NCI-H2196 (cell line): ENCODE measurements at regions not wholly inside any gene's neighbourhood (a gene's known extent, or its start where the extent isn't known, plus 50 kb on each side); places are given as distances from the start of the nearest gene placed in this dataset.

Source experiments
- DNase-seq: peaks from one replicate; lab custom pipeline; 2025; ENCODE audit not compliant: unreplicated experiment; lab: John Stamatoyannopoulos, UW

DNA sequence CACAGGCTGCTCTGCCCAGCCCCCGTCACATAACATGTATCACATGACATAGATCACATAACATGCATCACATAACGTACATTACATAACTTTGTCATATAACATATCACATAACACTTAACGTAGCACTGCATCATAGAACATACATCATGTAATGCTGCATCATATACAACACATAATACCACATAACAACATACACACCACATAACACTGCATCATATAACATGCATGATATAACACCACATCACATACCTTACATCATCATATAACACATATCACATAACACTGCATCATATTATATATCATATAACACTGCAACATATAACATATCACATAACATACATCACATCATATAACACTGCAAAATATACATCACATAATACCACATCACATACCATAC, 83.8 kb downstream of the AXIN2 start:
- no peak for DNase-seq

DNA sequence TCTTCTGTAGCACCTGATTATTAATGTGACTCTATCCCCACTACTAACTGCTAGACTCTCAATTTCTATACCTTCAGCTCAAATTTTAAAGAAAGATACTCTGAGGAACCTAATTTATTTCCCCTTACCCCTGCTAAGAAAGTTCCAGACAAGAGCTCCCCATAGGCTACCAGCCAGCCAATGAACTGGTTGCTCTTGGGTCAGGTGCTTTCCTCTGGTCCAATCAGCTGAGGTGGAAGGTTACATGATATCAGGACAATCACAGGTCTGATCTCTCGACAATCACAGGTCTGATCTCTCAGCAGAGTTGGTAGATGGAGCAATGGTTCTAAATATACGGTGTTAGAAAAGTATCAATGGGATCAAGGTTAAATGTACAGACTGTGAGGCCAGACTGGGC, 86.8 kb downstream of the AXIN2 start:
- no peak for DNase-seq

DNA sequence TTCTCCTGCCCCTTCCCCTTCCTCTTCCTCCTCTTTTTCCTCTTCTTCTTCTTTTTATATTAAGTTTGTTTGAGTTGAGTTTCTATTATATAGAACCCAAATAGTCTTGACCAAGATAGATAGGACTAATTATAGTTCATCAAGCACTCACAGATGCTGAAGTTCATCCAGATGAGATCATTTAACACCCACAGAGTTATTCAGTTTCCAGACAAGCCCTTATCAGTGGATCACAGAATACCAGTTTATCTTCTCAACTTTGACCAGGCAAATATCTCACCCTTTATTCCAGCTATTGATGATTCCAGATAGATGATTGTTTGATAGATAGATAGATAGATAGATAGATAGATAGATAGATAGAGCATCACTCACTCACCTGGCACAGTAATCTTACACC, 87.5 kb downstream of the AXIN2 start:
- no peak for DNase-seq

DNA sequence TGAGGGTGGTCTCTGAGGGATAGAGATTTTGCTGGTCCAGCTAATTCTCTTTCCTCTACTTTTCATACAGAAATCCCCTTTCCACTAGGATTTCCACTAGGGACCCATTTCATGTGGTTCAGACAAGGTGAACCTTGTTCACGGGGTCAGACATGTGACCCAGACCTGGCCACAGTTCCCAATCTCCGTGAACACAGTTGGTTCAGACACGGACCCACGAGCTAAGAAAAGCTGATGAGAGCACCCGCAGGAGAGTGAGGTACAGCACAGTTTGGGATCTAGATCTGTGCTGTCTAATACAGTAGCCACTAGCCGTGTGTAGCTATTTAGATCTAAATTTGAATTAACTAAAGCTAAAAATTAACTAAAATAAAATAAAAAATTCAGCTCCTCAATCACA, 88.1 kb downstream of the AXIN2 start:
- no peak for DNase-seq

DNA sequence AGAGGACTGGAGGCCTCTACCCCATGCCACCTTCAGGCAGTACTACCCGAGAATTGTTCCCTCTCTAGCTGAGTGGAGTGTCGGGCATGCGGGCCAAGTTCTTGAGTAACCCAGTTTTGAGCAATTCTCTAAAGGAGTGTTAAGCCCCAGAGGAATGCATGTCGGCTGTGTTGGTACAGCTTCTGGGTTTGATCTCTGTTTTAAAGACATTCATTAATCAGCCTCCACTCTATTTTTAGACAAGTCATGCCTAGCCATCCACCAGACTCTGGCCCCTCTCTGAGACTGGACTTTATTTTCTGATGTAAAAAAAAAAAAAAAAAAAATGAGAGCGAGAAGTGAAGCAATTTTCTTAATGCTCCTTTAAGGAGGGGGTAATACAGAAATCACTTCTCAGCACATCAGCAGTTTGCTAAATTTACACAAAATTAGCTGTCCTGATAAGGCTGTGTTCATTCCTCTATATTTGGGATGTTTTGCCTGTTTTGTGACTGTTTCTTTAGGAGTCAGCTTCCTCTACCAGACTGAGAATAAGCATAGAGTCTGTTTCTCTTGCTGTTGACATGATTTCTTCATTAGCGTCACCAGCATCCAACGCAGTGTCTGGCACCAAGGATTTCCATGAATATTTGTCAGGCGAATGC, 88.7 kb downstream of the AXIN2 start:
- DNase-seq: no peak

GRCh38 chr17:65470783-65471182, 90.7 kb downstream of the AXIN2 start:
- DNase-seq: no peak

DNA sequence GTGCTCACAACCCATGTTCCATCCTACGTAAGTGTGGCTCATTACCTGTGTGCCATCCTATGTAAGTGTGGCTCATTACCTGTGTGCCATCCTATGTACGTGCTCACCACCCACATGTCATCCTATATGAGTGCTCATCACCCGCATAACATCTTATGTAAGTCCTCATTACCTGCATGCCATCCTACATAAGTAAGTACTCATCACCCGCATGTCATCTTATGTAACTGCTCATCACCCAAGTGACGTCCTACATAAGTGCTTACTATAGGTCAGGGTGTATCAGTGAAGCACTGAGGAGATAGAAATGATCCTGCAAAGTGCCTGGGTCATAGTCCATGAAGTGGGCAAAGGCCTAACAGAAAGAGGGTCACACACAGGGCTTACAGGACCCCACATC, 93.1 kb downstream of the AXIN2 start:
- DNase-seq: no peak

GRCh38 chr17:65467156-65467555, 94.3 kb downstream of the AXIN2 start:
- no peak for DNase-seq

GRCh38 chr17:65466547-65466946, 94.9 kb downstream of the AXIN2 start:
- DNase-seq: no peak

DNA sequence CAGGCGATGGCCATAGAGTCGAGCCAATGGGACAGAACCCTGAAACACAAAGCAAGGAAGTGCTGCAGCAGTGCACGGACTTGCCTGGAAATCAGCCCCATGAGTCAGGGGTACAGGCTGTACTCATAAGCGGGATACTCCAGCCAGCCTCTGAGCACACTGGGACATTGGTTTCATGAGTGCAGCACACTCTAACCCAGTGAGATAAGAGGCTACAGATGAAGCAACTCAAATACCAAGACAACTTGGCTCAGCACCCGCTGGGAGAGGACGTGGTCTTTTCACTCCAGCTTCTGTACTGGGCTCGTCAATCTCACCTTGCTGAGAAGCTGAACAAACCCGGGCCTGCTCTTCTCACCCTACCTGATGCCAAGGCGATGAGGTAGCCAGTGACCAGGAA, 98.2 kb downstream of the AXIN2 start:
- no peak for DNase-seq

DNA sequence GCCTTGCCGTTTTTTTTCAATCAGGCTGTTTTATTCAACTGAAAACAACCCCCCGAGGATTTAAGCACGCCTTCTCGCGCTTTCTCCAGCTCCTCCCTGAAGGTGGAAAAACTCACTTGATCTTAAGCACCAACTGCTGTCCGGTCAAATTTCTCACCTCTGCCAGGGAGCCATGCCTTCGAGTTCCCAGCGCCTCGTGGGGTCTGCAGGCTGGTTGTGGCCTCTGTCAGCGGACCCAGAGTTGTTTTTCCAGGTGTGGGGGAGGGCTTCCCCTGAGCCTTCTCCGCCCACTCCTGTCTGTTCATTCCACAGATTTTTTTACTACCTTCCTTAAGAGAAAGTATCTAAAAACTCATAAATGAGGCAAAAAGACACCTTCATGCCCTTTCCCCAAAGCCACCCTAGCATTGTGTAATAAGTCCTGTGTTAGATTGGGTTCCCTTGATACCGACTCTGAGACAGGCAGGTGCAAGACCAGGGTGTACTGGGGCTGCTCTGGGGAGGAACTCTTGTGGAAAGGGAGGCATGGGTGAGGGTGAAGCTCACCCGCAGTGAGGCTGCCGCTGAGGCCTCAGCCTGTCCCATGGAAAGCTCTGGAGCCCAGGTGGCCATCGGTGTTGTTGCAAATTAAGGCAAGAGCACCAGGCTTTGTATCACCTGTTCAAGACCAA, 101.6 kb downstream of the AXIN2 start:
- no peak for DNase-seq

- DNase-seq: no peak
Observed at GRCh38 chr17:65457635-65458257, 103.7 kb downstream of the AXIN2 start.

DNA sequence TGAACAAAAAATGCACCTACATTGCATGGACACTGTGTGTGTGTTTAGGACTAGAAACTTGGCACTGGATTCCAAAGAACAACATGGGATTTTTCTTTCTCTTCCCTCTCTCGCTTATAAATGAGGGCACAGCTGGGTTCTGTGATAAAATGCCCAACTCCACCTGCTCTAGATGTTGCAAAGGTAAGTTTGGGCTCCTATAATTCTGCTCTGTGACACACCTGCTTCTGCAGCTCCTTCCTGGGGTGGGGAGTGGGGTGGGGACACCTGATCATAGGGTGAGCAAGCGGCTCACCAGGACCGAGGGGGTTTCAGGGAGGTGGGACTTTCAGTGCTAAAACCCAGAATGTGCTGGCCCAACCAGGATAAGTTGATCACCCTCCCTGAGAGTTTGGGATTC, 104.3 kb downstream of the AXIN2 start:
- no peak for DNase-seq

GRCh38 chr17:65456368-65457151, 104.9 kb downstream of the AXIN2 start:
- no peak for DNase-seq

DNA sequence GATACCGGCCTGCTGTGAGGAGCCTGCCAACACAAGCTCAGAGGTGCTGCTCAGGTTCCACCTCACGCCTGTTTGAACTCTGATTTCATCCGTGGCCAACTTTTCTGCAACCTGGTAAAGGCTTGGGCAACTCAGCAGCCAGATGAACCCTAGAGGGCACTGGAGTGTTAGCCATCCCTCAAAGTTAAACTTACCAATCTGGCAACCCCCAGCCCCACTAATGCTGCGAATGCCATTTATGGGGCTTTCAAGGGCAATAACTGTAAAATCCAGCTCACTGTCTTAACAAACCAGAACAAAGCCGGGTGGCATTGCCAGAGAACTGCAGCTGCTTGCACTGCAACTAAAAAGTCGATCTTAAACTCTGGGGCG, 105.5 kb downstream of the AXIN2 start:
- no peak for DNase-seq

- DNase-seq: no peak
Observed at GRCh38 chr17:65455154-65455971, 106.1 kb downstream of the AXIN2 start.

DNA sequence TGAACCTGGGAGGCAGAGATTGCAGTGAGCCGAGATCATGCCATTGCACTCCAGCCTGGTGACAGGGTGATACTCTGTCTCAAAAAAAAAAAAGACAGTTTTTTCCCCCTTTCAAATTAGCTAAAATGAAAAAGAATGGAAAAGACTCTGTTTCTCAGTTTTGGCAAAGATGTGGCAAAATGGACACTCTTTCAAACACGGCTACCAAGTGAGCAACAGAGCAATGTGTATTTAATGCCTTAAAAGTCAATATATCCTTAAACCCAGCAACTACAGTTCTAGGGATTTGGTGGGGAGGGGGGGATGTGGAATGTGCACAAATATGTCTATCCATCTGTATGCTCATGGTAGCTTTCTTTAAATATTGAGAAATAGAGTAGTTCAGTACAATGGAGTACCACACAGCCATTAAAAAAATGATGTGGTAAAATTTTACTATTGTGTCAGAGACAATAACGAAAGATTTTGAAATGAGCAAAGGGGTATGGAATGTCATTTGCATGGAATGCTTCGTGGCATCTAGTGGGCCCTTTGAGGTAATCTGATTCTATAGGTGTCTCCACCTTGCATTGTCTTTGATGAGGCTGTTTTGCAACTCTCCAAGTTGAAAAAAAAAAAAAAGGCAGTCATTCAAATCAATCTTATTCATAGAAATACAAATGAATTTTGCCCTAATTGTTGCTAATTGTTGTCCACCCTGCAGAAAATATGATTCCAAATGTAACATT, 108.1 kb downstream of the AXIN2 start:
- DNase-seq: no peak

DNA sequence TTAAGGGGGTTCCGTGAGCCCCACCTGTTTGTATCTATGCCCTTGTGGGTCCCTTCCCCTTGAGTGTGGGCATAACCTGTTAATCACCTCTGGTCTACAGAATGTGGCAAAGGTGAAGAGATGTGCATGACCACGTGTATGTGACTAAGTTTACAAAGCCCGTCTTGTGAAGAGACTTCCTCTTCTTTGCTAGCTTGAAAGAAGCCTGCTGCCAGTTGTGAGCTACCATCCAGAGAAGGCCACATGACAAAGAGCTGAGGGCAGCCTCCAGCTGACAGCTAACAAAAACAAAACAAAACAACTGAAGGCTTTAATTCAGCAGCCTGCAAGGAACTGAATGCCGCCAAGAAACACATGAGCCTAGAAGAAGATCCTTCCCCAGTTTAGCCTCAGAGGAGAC, 112.0 kb downstream of the AXIN2 start:
- DNase-seq: no peak

DNA sequence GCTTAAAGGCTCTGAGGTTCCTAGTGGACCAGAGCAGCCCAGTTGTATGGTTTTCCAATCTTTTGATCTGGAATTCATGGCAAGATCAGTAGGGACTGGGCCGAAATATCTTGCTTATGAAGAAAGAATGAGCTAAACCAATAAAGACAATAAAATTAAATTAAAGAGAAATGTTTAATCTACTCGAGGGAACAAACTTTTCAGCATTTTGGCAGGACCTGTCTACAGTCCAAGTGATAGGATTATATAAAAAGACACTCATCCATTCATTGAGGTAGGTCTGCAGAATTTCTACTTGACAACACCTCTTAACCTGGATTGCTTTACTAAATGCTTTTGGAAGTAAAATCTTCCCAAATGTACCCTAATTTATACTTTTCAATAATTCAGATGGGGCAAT, 113.6 kb downstream of the AXIN2 start:
- DNase-seq: no peak

GRCh38 chr17:65446838-65447526, 114.5 kb downstream of the AXIN2 start:
- no peak for DNase-seq
